ENCODE measurements at regions not wholly inside any gene's neighbourhood (a gene's known extent, or its start where the extent isn't known, plus 50 kb on each side); places are given as distances from the start of the nearest gene placed in this dataset.

DNA sequence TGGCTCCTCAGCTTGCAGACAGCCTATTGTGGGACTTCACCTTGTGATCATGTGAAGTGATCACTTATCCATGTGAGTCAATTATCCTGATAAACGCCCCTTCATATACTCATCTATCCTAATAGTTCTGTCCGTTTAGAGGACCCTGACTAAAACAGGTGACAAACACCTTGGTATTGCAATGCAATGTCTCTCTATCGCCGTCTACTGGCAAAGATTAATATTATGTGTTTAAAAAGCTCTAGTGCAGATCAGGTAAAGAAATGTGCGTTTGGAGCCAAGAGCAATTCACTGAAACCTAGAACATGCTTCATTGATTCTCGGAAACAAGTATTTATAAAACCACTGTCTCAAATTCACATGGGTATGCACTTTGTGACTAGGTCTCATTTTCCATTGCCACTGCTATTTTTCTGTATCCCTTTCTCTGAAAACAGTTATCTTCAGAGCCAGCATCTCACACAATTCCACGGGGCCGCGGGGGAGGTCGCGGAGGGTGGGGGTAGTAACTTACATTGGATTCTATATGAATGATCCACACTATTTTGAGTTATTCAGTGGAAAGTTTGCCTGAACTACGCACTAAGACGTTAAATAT, 554.6 kb upstream of the NCAM2 start:
- no peaks in the 10 kb centered on the region for H3K4me1 ChIP-seq (ENCODE audit: control insufficient read depth in 1 of 2, insufficient read depth in 2 of 2, low read length in 2 of 2)
- RAD21 ChIA-PET (ENCODE audit: low non-redundant PET in 1 of 2, low total read pairs in 2 of 2, uncharacterized antibody in 2 of 2, unreplicated experiment in 2 of 2), result no interaction called here
- no peak overlapping the region for H3K4me2 ChIP-seq (ENCODE audit: low read length)
- H3K4me3 ChIP-seq (replicated peaks in 1 of 2; ENCODE audit: low read depth in 1 of 2, low read length in 2 of 2), result no peak overlapping the region
- no peaks in the 10 kb centered on the region for H3K27me3 ChIP-seq (ENCODE audit: insufficient read depth, low read length)
- no peak overlapping the region for H3K27ac ChIP-seq (ENCODE audit: low read depth, low read length)
- no peaks in the 10 kb centered on the region for H3K79me2 ChIP-seq (ENCODE audit: insufficient read depth, low read length)
- TF ChIP-seq, protein P1, sequence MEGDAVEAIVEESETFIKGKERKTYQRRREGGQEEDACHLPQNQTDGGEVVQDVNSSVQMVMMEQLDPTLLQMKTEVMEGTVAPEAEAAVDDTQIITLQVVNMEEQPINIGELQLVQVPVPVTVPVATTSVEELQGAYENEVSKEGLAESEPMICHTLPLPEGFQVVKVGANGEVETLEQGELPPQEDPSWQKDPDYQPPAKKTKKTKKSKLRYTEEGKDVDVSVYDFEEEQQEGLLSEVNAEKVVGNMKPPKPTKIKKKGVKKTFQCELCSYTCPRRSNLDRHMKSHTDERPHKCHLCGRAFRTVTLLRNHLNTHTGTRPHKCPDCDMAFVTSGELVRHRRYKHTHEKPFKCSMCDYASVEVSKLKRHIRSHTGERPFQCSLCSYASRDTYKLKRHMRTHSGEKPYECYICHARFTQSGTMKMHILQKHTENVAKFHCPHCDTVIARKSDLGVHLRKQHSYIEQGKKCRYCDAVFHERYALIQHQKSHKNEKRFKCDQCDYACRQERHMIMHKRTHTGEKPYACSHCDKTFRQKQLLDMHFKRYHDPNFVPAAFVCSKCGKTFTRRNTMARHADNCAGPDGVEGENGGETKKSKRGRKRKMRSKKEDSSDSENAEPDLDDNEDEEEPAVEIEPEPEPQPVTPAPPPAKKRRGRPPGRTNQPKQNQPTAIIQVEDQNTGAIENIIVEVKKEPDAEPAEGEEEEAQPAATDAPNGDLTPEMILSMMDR (IDR thresholded peaks at IDR 0.05 in 2 of 3, conservative IDR thresholded peaks at IDR 0.05 in 1 of 3; ENCODE audit: borderline replicate concordance in 1 of 3, insufficient read depth in 1 of 3, low read depth in 2 of 3, low read length in 2 of 3), result peak in 2 of 3 experiments; percentile 17 to 38; a peak in 2 of 6 replicates
- TF ChIP-seq, protein P2, sequence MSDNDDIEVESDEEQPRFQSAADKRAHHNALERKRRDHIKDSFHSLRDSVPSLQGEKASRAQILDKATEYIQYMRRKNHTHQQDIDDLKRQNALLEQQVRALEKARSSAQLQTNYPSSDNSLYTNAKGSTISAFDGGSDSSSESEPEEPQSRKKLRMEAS (IDR thresholded peaks at IDR 0.05), result no peak
- no peak for TF ChIP-seq POLR2AphosphoS5 (IDR thresholded peaks at IDR 0.05; ENCODE audit: low read depth, low read length)
- H3K9me2 ChIP-seq (ENCODE audit: insufficient read depth), result no peaks in the 10 kb centered on the region
- no TSS peak for BruUV-seq (replicated peaks)
- ATAC-seq (no peak), DNase-seq (ENCODE audit: low read depth, low spot score) (no peak)
- CTCF ChIA-PET, result no interaction called here
- no peak overlapping the region for H3K9ac ChIP-seq (ENCODE audit: low read length)
- H3K36me3 ChIP-seq (ENCODE audit: control insufficient read depth in 1 of 2, insufficient read depth in 2 of 2, low read length in 2 of 2), result no peaks in the 10 kb centered on the region
- intact Hi-C loops (cut with micrococcal nuclease), result no loop called here
- H3K9me3 ChIP-seq (ENCODE audit: control insufficient read depth in 1 of 2, insufficient read depth in 1 of 2, low read depth in 1 of 2, low read length in 2 of 2), result peaks cover 4 to 16% of the 10 kb centered on the region in 2 experiments; a peak in 2 of 4 replicates
- H4K20me1 ChIP-seq (ENCODE audit: insufficient read depth), result no peaks in the 10 kb centered on the region
- POLR2A ChIA-PET, result no interaction called here
- no peak overlapping the region for H2AFZ ChIP-seq (ENCODE audit: low read depth, low read length, poor library complexity, severe bottlenecking)

- ChIA-PET CTCF (no interaction called here), POLR2A (no interaction called here), RAD21 (ENCODE audit: low non-redundant PET in 1 of 2, low total read pairs in 2 of 2, uncharacterized antibody in 2 of 2, unreplicated experiment in 2 of 2) (no interaction called here)
- intact Hi-C loops (cut with micrococcal nuclease), result no loop called here
- H3K9me2 ChIP-seq (ENCODE audit: insufficient read depth), result no peaks in the 10 kb centered on the region
- no peak overlapping the region for H3K4me2 ChIP-seq (ENCODE audit: low read length)
- H3K36me3 ChIP-seq (ENCODE audit: control insufficient read depth in 1 of 2, insufficient read depth in 2 of 2, low read length in 2 of 2), result no peaks in the 10 kb centered on the region
- no peaks in the 10 kb centered on the region for H3K27me3 ChIP-seq (ENCODE audit: insufficient read depth, low read length)
- H3K4me1 ChIP-seq (ENCODE audit: control insufficient read depth in 1 of 2, insufficient read depth in 2 of 2, low read length in 2 of 2), result no peaks in the 10 kb centered on the region
- no peak overlapping the region for H3K4me3 ChIP-seq (replicated peaks in 1 of 2; ENCODE audit: low read depth in 1 of 2, low read length in 2 of 2)
- TF ChIP-seq SP1 (IDR thresholded peaks at IDR 0.05; ENCODE audit: low read depth) (no peak), YY1 (IDR thresholded peaks at IDR 0.05; ENCODE audit: extremely low read depth, insufficient replicate concordance, low read depth, low read length) (no peak), SRF (IDR thresholded peaks at IDR 0.05; ENCODE audit: low read depth) (no peak), JUND (IDR thresholded peaks at IDR 0.05) (no peak), POLR2A (IDR thresholded peaks at IDR 0.05; ENCODE audit: borderline replicate concordance, extremely low read depth, insufficient read depth, insufficient read length) (no peak), TCF7L2 (IDR thresholded peaks at IDR 0.05; ENCODE audit: borderline replicate concordance, extremely low read depth, insufficient read depth, insufficient read length) (no peak), ZFX (IDR thresholded peaks at IDR 0.05) (no peak)
- TF ChIP-seq, protein P3, sequence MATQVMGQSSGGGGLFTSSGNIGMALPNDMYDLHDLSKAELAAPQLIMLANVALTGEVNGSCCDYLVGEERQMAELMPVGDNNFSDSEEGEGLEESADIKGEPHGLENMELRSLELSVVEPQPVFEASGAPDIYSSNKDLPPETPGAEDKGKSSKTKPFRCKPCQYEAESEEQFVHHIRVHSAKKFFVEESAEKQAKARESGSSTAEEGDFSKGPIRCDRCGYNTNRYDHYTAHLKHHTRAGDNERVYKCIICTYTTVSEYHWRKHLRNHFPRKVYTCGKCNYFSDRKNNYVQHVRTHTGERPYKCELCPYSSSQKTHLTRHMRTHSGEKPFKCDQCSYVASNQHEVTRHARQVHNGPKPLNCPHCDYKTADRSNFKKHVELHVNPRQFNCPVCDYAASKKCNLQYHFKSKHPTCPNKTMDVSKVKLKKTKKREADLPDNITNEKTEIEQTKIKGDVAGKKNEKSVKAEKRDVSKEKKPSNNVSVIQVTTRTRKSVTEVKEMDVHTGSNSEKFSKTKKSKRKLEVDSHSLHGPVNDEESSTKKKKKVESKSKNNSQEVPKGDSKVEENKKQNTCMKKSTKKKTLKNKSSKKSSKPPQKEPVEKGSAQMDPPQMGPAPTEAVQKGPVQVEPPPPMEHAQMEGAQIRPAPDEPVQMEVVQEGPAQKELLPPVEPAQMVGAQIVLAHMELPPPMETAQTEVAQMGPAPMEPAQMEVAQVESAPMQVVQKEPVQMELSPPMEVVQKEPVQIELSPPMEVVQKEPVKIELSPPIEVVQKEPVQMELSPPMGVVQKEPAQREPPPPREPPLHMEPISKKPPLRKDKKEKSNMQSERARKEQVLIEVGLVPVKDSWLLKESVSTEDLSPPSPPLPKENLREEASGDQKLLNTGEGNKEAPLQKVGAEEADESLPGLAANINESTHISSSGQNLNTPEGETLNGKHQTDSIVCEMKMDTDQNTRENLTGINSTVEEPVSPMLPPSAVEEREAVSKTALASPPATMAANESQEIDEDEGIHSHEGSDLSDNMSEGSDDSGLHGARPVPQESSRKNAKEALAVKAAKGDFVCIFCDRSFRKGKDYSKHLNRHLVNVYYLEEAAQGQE (IDR thresholded peaks at IDR 0.05; ENCODE audit: low read depth), result no peak
- H3K79me2 ChIP-seq (ENCODE audit: insufficient read depth, low read length), result no peaks in the 10 kb centered on the region
- H4K20me1 ChIP-seq (ENCODE audit: insufficient read depth), result no peaks in the 10 kb centered on the region
- no peak overlapping the region for H2AFZ ChIP-seq (ENCODE audit: low read depth, low read length, poor library complexity, severe bottlenecking)
- no peak overlapping the region for H3K9ac ChIP-seq (ENCODE audit: low read length)
- DNase-seq (ENCODE audit: low read depth, low spot score) (no peak), ATAC-seq (no peak)
- peaks cover 4 to 25% of the 10 kb centered on the region in 2 experiments; a peak in 3 of 4 replicates for H3K9me3 ChIP-seq (ENCODE audit: control insufficient read depth in 1 of 2, insufficient read depth in 1 of 2, low read depth in 1 of 2, low read length in 2 of 2)
- H3K27ac ChIP-seq (ENCODE audit: low read depth, low read length), result no peak overlapping the region
- BruUV-seq (replicated peaks), result no TSS peak
These were observed 552.2 kb upstream of the NCAM2 start for GRCh38 chr21:20445971-20446370.

All from HCT116 (cell line).